Mesendoderm (in vitro differentiated cells): ENCODE measurements at regions not wholly inside any gene's neighbourhood (a gene's known extent, or its start where the extent isn't known, plus 50 kb on each side); places are given as distances from the start of the nearest gene placed in this dataset.
"Not testable (repeated sequence)": the region's sequence is repeated elsewhere in the genome, so short reads cannot be mapped to it uniquely, and the experiment has no call there.

Experiments
- DNase-seq: peaks from one replicate; pipeline ENCODE4 v3.0.0; 2013
- H2AK5ac ChIP-seq: 2 replicates; pipeline ENCODE4 v1.6.1; 2013; ENCODE audit warnings: low read length, inconsistent platforms
- H2BK120ac ChIP-seq: 2 replicates; pipeline ENCODE4 v1.6.1; 2013; ENCODE audit warnings: low read depth, mild to moderate bottlenecking, low read length, moderate library complexity, mixed read lengths
- H2BK15ac ChIP-seq: replicated peaks from 2 replicates; pipeline ENCODE4 v1.6.1; 2013; ENCODE audit warnings: low read depth, mild to moderate bottlenecking, moderate library complexity
- H2BK5ac ChIP-seq: 2 replicates; pipeline ENCODE4 v1.6.1; 2013; ENCODE audit warnings: low read length, inconsistent platforms
- H3K18ac ChIP-seq: 2 replicates; pipeline ENCODE4 v1.6.1; 2013; ENCODE audit warnings: mild to moderate bottlenecking, low read length, mixed read lengths
- H3K23ac ChIP-seq: one replicate; pipeline ENCODE4 v1.6.1; 2013; ENCODE audit warnings: low read length
- H3K27ac ChIP-seq: 2 replicates; pipeline ENCODE4 v1.5.1; 2013; ENCODE audit warnings: low read depth, mild to moderate bottlenecking, inconsistent platforms, low read length, moderate library complexity
- H3K27me3 ChIP-seq: 2 replicates; pipeline ENCODE4 v1.6.1; 2013; ENCODE audit warnings: low read length, control low read depth, mild to moderate bottlenecking, inconsistent platforms; ENCODE audit not compliant: insufficient read depth, poor library complexity
- H3K36me3 ChIP-seq: 2 replicates; pipeline ENCODE4 v1.6.1; 2013; ENCODE audit warnings: low read length, inconsistent platforms; ENCODE audit not compliant: control insufficient read depth, insufficient read depth
- H3K4ac ChIP-seq: one replicate; pipeline ENCODE4 v1.6.1; 2013; ENCODE audit warnings: low read depth, mild to moderate bottlenecking, low read length, moderate library complexity
- H3K4me1 ChIP-seq: 2 replicates; pipeline ENCODE4 v1.6.1; 2013; ENCODE audit warnings: low read depth, low read length, inconsistent platforms; ENCODE audit not compliant: control insufficient read depth
- H3K4me2 ChIP-seq: 2 replicates; pipeline ENCODE4 v1.6.1; 2013; ENCODE audit warnings: low read length
- H3K4me3 ChIP-seq: 2 replicates; pipeline ENCODE4 v1.5.1; 2013; ENCODE audit warnings: mild to moderate bottlenecking, low read length
- H3K56ac ChIP-seq: one replicate; pipeline ENCODE4 v1.6.1; 2013; ENCODE audit warnings: low read length
- H3K79me1 ChIP-seq: 2 replicates; pipeline ENCODE4 v1.6.1; 2013; ENCODE audit warnings: low read length, inconsistent platforms
- H3K79me2 ChIP-seq: 2 replicates; pipeline ENCODE4 v1.6.1; 2013; ENCODE audit warnings: mild to moderate bottlenecking, low read length; ENCODE audit not compliant: control insufficient read depth, insufficient read depth
- H3K9ac ChIP-seq: 2 replicates; pipeline ENCODE4 v1.6.1; 2013; ENCODE audit warnings: low read length, inconsistent platforms
- H4K5ac ChIP-seq: one replicate; pipeline ENCODE4 v1.6.1; 2013; ENCODE audit warnings: low read length
- H4K8ac ChIP-seq: one replicate; pipeline ENCODE4 v1.6.1; 2013; ENCODE audit warnings: low read depth, mild to moderate bottlenecking, control low read depth, low read length, moderate library complexity
- WGBS: extraction: QIAGEN DNeasy Blood & Tissue Kit; methylation state at CpG from one replicate; pipeline ENCODE4 v1.1.7; 2013; ENCODE audit warnings: low lambda C conversion rate, missing lambda C conversion rate; ENCODE audit not compliant: insufficient coverage; ENCODE audit errors: extremely low coverage; 5-methylcytosine and 5-hydroxymethylcytosine counted together

DNA sequence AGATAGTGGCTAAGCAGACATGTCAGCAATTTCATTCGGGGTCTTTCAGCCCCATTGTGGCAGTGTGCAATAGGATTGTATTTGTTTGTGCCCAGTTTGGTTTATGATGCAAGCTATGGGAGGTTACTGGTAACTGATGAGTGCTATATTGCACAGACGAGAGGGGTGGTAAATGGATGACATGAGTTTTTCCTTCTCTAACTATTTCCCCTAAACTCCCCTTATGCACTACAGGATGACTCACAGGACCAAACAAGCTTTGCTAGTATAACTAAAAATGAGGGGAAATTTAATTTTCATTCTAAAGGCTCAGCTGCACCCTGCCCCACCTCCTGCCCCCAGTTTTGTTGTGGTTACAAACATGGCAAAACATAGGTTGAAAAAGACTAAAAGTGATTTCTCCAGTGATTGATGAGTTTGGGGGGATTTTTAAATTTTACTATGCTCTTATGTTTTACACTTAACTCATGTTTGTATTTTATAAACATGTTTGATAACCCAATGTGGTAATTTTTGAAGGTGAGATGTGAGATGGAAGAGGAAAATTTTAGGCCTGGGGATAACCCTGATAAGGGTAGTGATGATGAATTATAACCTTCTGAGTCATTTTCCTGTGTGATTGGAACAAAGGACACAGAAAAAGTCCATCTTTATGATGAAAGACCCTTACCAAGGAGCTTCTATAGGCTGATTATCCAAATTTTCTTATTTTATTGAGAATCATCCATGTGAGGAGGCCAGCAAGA, 60.8 kb upstream of the NAMPT start:
- Histone ChIP-seq H4K5ac (no peak overlapping the region), H3K23ac (no peak overlapping the region), H3K18ac (no peak overlapping the region), H3K4me1 (no peaks in the 10 kb centered on the region), H3K36me3 (no peaks in the 10 kb centered on the region), H2BK5ac (no peak overlapping the region), H3K9ac (no peak overlapping the region), H3K79me2 (no peaks in the 10 kb centered on the region), H3K56ac (no peak overlapping the region), H3K4me3 (no peak overlapping the region), H3K27me3 (no peaks in the 10 kb centered on the region), H2BK15ac (no peak overlapping the region), H3K27ac (no peak overlapping the region), H2AK5ac (no peak overlapping the region), H3K4ac (no peak overlapping the region), H4K8ac (no peak overlapping the region), H3K79me1 (no peaks in the 10 kb centered on the region), H3K4me2 (no peak overlapping the region), H2BK120ac (no peak overlapping the region)
- no CpG with 5 or more reads among the region's 2 CpGs for WGBS
- DNase-seq: no peak

DNA sequence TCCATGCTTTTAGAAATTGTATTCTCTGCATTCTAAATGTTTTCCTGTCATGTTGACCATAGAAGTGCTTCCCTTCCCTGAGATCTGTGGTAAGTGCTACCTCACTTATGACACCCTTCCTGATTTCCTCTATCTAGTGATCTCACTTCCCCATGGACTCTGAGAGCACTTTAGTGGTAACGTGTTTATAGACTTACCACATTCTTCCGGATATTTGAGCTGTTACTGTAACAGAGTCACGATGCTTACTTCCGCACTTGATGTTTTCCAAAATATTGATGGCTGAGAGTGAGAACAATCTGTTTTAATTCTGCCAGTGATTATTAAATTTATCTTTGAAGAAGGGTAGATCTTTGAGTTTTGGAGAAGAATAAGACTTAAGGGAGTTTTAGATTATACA, 60.1 kb upstream of the NAMPT start:
- H2BK15ac ChIP-seq: no peak overlapping the region
- no CpG with 5 or more reads among the region's 4 CpGs for WGBS
- no peak for DNase-seq

GRCh38 chr7:106344211-106344610, 59.4 kb upstream of the NAMPT start:
- no peak overlapping the region for H3K4me2 ChIP-seq
- H3K79me2 ChIP-seq: no peaks in the 10 kb centered on the region
- H3K36me3 ChIP-seq: no peaks in the 10 kb centered on the region
- no peak overlapping the region for H4K5ac ChIP-seq
- H2BK15ac ChIP-seq: no peak overlapping the region
- H3K79me1 ChIP-seq: no peaks in the 10 kb centered on the region
- no peaks in the 10 kb centered on the region for H3K27me3 ChIP-seq
- no peak overlapping the region for H3K4ac ChIP-seq
- DNase-seq: no peak
- no peak overlapping the region for H3K27ac ChIP-seq
- H3K18ac ChIP-seq: no peak overlapping the region
- H2BK5ac ChIP-seq: no peak overlapping the region
- H3K56ac ChIP-seq: no peak overlapping the region
- H3K4me3 ChIP-seq: no peak overlapping the region
- H2AK5ac ChIP-seq: no peak overlapping the region
- no peaks in the 10 kb centered on the region for H3K4me1 ChIP-seq
- H3K9ac ChIP-seq: no peak overlapping the region
- no peak overlapping the region for H3K23ac ChIP-seq
- WGBS: no CpG with 5 or more reads among the region's 3 CpGs
- no peak overlapping the region for H4K8ac ChIP-seq
- no peak overlapping the region for H2BK120ac ChIP-seq

More for the DNA sequence above, 60.1 kb upstream of the NAMPT start:
- no peak overlapping the region for H2BK120ac ChIP-seq
- H3K4me1 ChIP-seq: no peaks in the 10 kb centered on the region
- H3K79me1 ChIP-seq: no peaks in the 10 kb centered on the region
- no peaks in the 10 kb centered on the region for H3K36me3 ChIP-seq
- no peaks in the 10 kb centered on the region for H3K79me2 ChIP-seq
- no peak overlapping the region for H3K56ac ChIP-seq
- H3K23ac ChIP-seq: no peak overlapping the region
- no peak overlapping the region for H3K4ac ChIP-seq
- no peak overlapping the region for H3K4me3 ChIP-seq
- H2AK5ac ChIP-seq: no peak overlapping the region
- H4K8ac ChIP-seq: no peak overlapping the region
- no peak overlapping the region for H3K27ac ChIP-seq
- H3K4me2 ChIP-seq: no peak overlapping the region
- H3K18ac ChIP-seq: no peak overlapping the region
- no peak overlapping the region for H3K9ac ChIP-seq
- no peak overlapping the region for H2BK5ac ChIP-seq
- no peak overlapping the region for H4K5ac ChIP-seq
- H3K27me3 ChIP-seq: no peaks in the 10 kb centered on the region

GRCh38 chr7:106342049-106342448, 57.3 kb upstream of the NAMPT start:
- not testable (repeated sequence) for H3K36me3 ChIP-seq, H4K8ac ChIP-seq, H3K27me3 ChIP-seq, H2BK5ac ChIP-seq, H3K23ac ChIP-seq, H3K4me2 ChIP-seq, H2BK120ac ChIP-seq, H3K9ac ChIP-seq, H4K5ac ChIP-seq, H3K4ac ChIP-seq, H3K18ac ChIP-seq, H3K4me3 ChIP-seq, H2AK5ac ChIP-seq, H3K79me2 ChIP-seq, H3K56ac ChIP-seq, H3K79me1 ChIP-seq, H3K4me1 ChIP-seq, H3K27ac ChIP-seq, DNase-seq, H2BK15ac ChIP-seq
- WGBS: no CpG with 5 or more reads among the region's 3 CpGs

DNA sequence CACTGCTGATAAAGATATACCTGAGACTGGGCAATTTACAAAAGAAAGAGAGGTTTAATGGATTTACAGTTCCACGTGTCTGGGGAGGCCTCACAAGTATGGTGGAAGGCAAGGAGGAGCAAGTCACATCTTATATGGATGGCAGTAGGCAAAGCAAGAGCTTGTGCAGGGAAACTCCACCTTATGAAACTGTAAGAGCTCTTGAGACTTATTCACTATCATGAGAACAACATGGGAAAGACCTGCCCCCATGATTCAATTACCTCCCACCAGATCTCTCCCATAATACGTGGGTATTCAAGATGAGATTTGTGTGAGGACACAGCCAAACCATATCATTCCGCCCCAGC, 55.4 kb upstream of the NAMPT start:
- not testable (repeated sequence) for H2BK120ac ChIP-seq, H3K27ac ChIP-seq, H2AK5ac ChIP-seq, H3K18ac ChIP-seq, H4K8ac ChIP-seq, H3K23ac ChIP-seq, H3K4me3 ChIP-seq, H3K56ac ChIP-seq, H2BK15ac ChIP-seq, H3K36me3 ChIP-seq, H3K27me3 ChIP-seq, H3K79me2 ChIP-seq, DNase-seq, H3K9ac ChIP-seq, H2BK5ac ChIP-seq, H3K79me1 ChIP-seq, H4K5ac ChIP-seq, H3K4ac ChIP-seq, H3K4me1 ChIP-seq, H3K4me2 ChIP-seq
- no CpG with 5 or more reads among the region's 3 CpGs for WGBS
